Endothelial cell of umbilical vein (primary cell): ENCODE measurements at regions not wholly inside any gene's neighbourhood (a gene's known extent, or its start where the extent isn't known, plus 50 kb on each side); places are given as distances from the start of the nearest gene placed in this dataset.

Experiments
- BruUV-seq: library from RNA; stranded (reverse); fragments of 400-500 nt; replicated peaks from 2 replicates; lab custom pipeline; 2021; lab: Mats Ljungman, UMichigan
- CTCF ChIA-PET: fragments of 300-600, 350-600 bp; sonication (Branson Sonifier 250); formaldehyde crosslinking; loops from one replicate; lab custom pipeline; 2021; ENCODE audit warnings: antibody characterized with exemption, inconsistent platforms; lab: Charles Lee
- POLR2A ChIA-PET: fragments of 300-600, 350-600 bp; sonication (Branson Sonifier 250); formaldehyde crosslinking; loops from one replicate; lab custom pipeline; 2021; ENCODE audit warnings: antibody characterized with exemption, inconsistent platforms; lab: Charles Lee
- DNase-seq: peaks from one replicate; pipeline ENCODE4 v3.0.0-alpha.2; 2011; ENCODE audit warnings: low read depth, low spot score
- FAIRE-seq: peaks from 2 replicates; lab custom pipeline; 2011; peaks lifted over from hg19 to GRCh38; lab: Jason Lieb, UNC
- H2AFZ ChIP-seq: 2 replicates; pipeline ENCODE4 v1.6.0; 2012; ENCODE audit warnings: low read depth, low read length, control low read depth, inconsistent platforms
- H3K27ac ChIP-seq: 2 replicates; pipeline ENCODE4 v1.5.1; 2011; ENCODE audit warnings: low read depth, mild to moderate bottlenecking, control low read depth, low read length, moderate library complexity; ENCODE audit not compliant: insufficient read depth
- H3K27me3 ChIP-seq, 2 experiments: 2 replicates each; pipeline versions ENCODE4 v1.6.0 to v1.6.1; 2011; ENCODE audit warnings: low read length in 2 of 2, mixed read lengths in 1 of 2; ENCODE audit not compliant: control insufficient read depth in 2 of 2, insufficient read depth in 2 of 2
- H3K36me3 ChIP-seq, 2 experiments: 2 replicates in 1 of 2; 3 replicates in 1 of 2; pipeline ENCODE4 v1.5.1; 2011; ENCODE audit warnings: low read length in 2 of 2, mild to moderate bottlenecking in 1 of 2, moderate library complexity in 1 of 2; ENCODE audit not compliant: control insufficient read depth in 2 of 2, insufficient read depth in 2 of 2; ENCODE audit errors: extremely low read depth in 1 of 2
- H3K4me1 ChIP-seq: 3 replicates; pipeline ENCODE4 v1.5.1; 2011; ENCODE audit warnings: mild to moderate bottlenecking, low read length; ENCODE audit not compliant: control insufficient read depth, insufficient read depth; ENCODE audit errors: extremely low read depth
- H3K4me2 ChIP-seq: 2 replicates; pipeline ENCODE4 v1.6.1; 2011; ENCODE audit warnings: low read length, control low read depth, mixed read lengths; ENCODE audit not compliant: insufficient read depth
- H3K4me3 ChIP-seq, 3 experiments: fragments of 200-600 bp in 1 of 3; sonication (generic), shearing (Covaris generic) in 1 of 3; replicated peaks in 1 of 3; 2 replicates each; pipeline ENCODE4 v1.5.1; 2011 to 2016; ENCODE audit warnings: control low read depth in 3 of 3, low read length in 3 of 3, mild to moderate bottlenecking in 2 of 3, inconsistent platforms in 1 of 3, low read depth in 1 of 3, moderate library complexity in 1 of 3; ENCODE audit not compliant: insufficient read depth in 1 of 3
- H3K79me2 ChIP-seq: 2 replicates; pipeline ENCODE4 v1.6.0; 2012; ENCODE audit warnings: low read length, inconsistent platforms; ENCODE audit not compliant: control insufficient read depth, insufficient read depth
- H3K9ac ChIP-seq: replicated peaks from 2 replicates; pipeline ENCODE3; 2011; ENCODE audit warnings: low read length, control low read depth; ENCODE audit not compliant: insufficient read depth; ENCODE audit errors: extremely low read depth
- H3K9me1 ChIP-seq: replicated peaks from 3 replicates; pipeline ENCODE4 v1.6.0; 2011; ENCODE audit warnings: mild to moderate bottlenecking, low read length; ENCODE audit not compliant: control insufficient read depth, insufficient read depth; ENCODE audit errors: extremely low read depth
- H3K9me3 ChIP-seq: replicated peaks from 2 replicates; pipeline ENCODE4 v1.5.1; 2012; ENCODE audit warnings: low read length, inconsistent platforms; ENCODE audit not compliant: control insufficient read depth, insufficient read depth
- H4K20me1 ChIP-seq: replicated peaks from 2 replicates; pipeline ENCODE3; 2011; ENCODE audit warnings: mild to moderate bottlenecking, low read length; ENCODE audit not compliant: control insufficient read depth, insufficient read depth; ENCODE audit errors: extremely low read depth
- CTCF ChIP-seq, 2 donors: IDR thresholded peaks; 1 replicate in 1 of 2; 2 replicates in 1 of 2; pipeline ENCODE4 v1.5.1; 2011; ENCODE audit warnings: low read length in 2 of 2, mild to moderate bottlenecking in 2 of 2, moderate library complexity in 2 of 2, control low read depth in 1 of 2, inconsistent platforms in 1 of 2, low read depth in 1 of 2; ENCODE audit not compliant: insufficient read depth in 1 of 2; ENCODE audit errors: extremely low read depth in 1 of 2
- EZH2 ChIP-seq: IDR thresholded peaks from 2 replicates; pipeline ENCODE4 v1.6.1; 2012; ENCODE audit warnings: borderline replicate concordance, low read depth, mild to moderate bottlenecking, moderate library complexity, low read length, inconsistent platforms; ENCODE audit not compliant: severe bottlenecking
- FOS ChIP-seq: IDR thresholded peaks from 2 replicates; pipeline ENCODE4 v1.6.1; 2011; ENCODE audit warnings: mild to moderate bottlenecking, low read length, moderate library complexity, borderline replicate concordance; ENCODE audit not compliant: insufficient read depth
- GATA2 ChIP-seq: IDR thresholded peaks from 2 replicates; pipeline ENCODE4 v1.7.0; 2011; ENCODE audit warnings: low read depth, mild to moderate bottlenecking, moderate library complexity, mixed read lengths, low read length; ENCODE audit not compliant: insufficient read length, insufficient read depth
- JUN ChIP-seq: IDR thresholded peaks from 2 replicates; pipeline ENCODE4 v1.6.1; 2011; ENCODE audit warnings: borderline replicate concordance, low read depth; ENCODE audit not compliant: insufficient read length, insufficient read depth
- MAX ChIP-seq: IDR thresholded peaks from 2 replicates; pipeline ENCODE4 v1.6.1; 2011; ENCODE audit not compliant: insufficient read depth, insufficient read length
- POLR2A ChIP-seq: IDR thresholded peaks from 2 replicates; pipeline ENCODE4 v1.6.1; 2012; ENCODE audit warnings: low read depth, mild to moderate bottlenecking, control low read depth, low read length
- POLR2AphosphoS5 ChIP-seq: IDR thresholded peaks from 2 replicates; pipeline ENCODE4 v1.6.1; 2012; ENCODE audit warnings: low read depth, mild to moderate bottlenecking, control low read depth, low read length, moderate library complexity; ENCODE audit not compliant: insufficient read depth
- dilution Hi-C: fragments of 300-500 bp; cut with MboI; formaldehyde crosslinking; loops from one replicate; pipeline ENCODE4 v1.15.0; 2019; ENCODE audit warnings: low sequenced_read_pairs; ENCODE audit not compliant: extremely low pct_ligation_motif_present
- intact Hi-C: fragments of 100-400 bp; cut with micrococcal nuclease; formaldehyde crosslinking; loops from one replicate; pipeline ENCODE4 v1.10.0; 2022

- dilution Hi-C loops (no loop called here), intact Hi-C loops (no loop called here)
- Histone ChIP-seq H3K79me2 (no peaks in the 10 kb centered on the region), H3K4me2 (no peak overlapping the region), H3K27ac (no peak overlapping the region), H4K20me1 (no peaks in the 10 kb centered on the region), H3K9ac (no peak overlapping the region), H3K4me3 (no peak overlapping the region), H3K27me3 (no peaks in the 10 kb centered on the region), H3K9me3 (no peaks in the 10 kb centered on the region), H2AFZ (no peak overlapping the region), H3K9me1 (no peaks in the 10 kb centered on the region), H3K36me3 (no peaks in the 10 kb centered on the region), H3K4me1 (no peaks in the 10 kb centered on the region)
- POLR2A ChIA-PET = no interaction called here
- DNase-seq (no peak), FAIRE-seq (no peak)
- CTCF ChIA-PET = no interaction called here
- no TSS peak for BruUV-seq
- TF ChIP-seq CTCF (IDR thresholded peaks at IDR 0.05; ENCODE audit: extremely low read depth in 1 of 2, insufficient read depth in 1 of 2, low read depth in 1 of 2, low read length in 2 of 2) = no peak
- TF ChIP-seq POLR2A = no peak
- TF ChIP-seq EZH2 = no peak
- no peak for TF ChIP-seq FOS
- no peak for TF ChIP-seq POLR2AphosphoS5
- TF ChIP-seq GATA2 = no peak
- no peak for TF ChIP-seq MAX
- no peak for TF ChIP-seq JUN
These were observed 67.8 kb downstream of the SPIN4 start for GRCh38 chrX:63283348-63283747.
